GM18858 (cell line): ENCODE measurements at regions not wholly inside any gene's neighbourhood (a gene's known extent, or its start where the extent isn't known, plus 50 kb on each side); places are given as distances from the start of the nearest gene placed in this dataset.

Source experiments
- ATAC-seq: cut with Tn5 transposase; IDR thresholded peaks from one replicate; pipeline ENCODE4 v1.9.1; 2021; ENCODE audit not compliant: unreplicated experiment

GRCh38 chr4:187215438-187215837 lies 491.8 kb upstream of the FAT1 start:
- ATAC-seq, result no peak

- ATAC-seq, result no peak
Measured at GRCh38 chr4:187218705-187219245, 495.1 kb upstream of the FAT1 start.

GRCh38 chr4:187224560-187224959 lies 500.9 kb upstream of the FAT1 start:
- no peak for ATAC-seq

GRCh38 chr4:187227907-187228704 lies 504.4 kb upstream of the FAT1 start:
- no peak for ATAC-seq

- ATAC-seq, result no peak
Measured at GRCh38 chr4:187232196-187232595, 508.5 kb upstream of the FAT1 start.

GRCh38 chr4:187232796-187233195 lies 509.1 kb upstream of the FAT1 start:
- ATAC-seq, result no peak

- ATAC-seq, result no peak
Measured at GRCh38 chr4:187235456-187236170, 512.0 kb upstream of the FAT1 start.

- no peak for ATAC-seq
Measured at GRCh38 chr4:187236209-187236890, 512.7 kb upstream of the FAT1 start.

GRCh38 chr4:187238646-187239045 lies 515.0 kb upstream of the FAT1 start:
- no peak for ATAC-seq

GRCh38 chr4:187251896-187252295 lies 528.2 kb upstream of the FAT1 start:
- ATAC-seq, result no peak

GRCh38 chr4:187256897-187257296 lies 533.2 kb upstream of the FAT1 start:
- ATAC-seq, result no peak

GRCh38 chr4:187258651-187259401 lies 535.2 kb upstream of the FAT1 start:
- no peak for ATAC-seq

- ATAC-seq, result no peak
Measured at GRCh38 chr4:187268940-187269339, 545.3 kb upstream of the FAT1 start.

- no peak for ATAC-seq
Measured at GRCh38 chr4:187270154-187270553, 546.5 kb upstream of the FAT1 start.

GRCh38 chr4:187271848-187272247 lies 548.2 kb upstream of the FAT1 start:
- no peak for ATAC-seq

- ATAC-seq, result no peak
Measured at GRCh38 chr4:187274153-187274552, 550.5 kb upstream of the FAT1 start.

GRCh38 chr4:187276736-187277408 lies 553.2 kb upstream of the FAT1 start:
- ATAC-seq, result no peak

- no peak for ATAC-seq
Measured at GRCh38 chr4:187283201-187283955, 559.7 kb upstream of the FAT1 start.

GRCh38 chr4:187286525-187286924 lies 562.9 kb upstream of the FAT1 start:
- ATAC-seq, result no peak

- no peak for ATAC-seq
Measured at GRCh38 chr4:187289371-187289770, 565.7 kb upstream of the FAT1 start.
